ENCODE measurements at regions not wholly inside any gene's neighbourhood (a gene's known extent, or its start where the extent isn't known, plus 50 kb on each side); places are given as distances from the start of the nearest gene placed in this dataset.

GRCh38 chr6:164665328-164665727 is 644.1 kb downstream of the C6orf118 start (continued):
- TF ChIP-seq, protein P1, sequence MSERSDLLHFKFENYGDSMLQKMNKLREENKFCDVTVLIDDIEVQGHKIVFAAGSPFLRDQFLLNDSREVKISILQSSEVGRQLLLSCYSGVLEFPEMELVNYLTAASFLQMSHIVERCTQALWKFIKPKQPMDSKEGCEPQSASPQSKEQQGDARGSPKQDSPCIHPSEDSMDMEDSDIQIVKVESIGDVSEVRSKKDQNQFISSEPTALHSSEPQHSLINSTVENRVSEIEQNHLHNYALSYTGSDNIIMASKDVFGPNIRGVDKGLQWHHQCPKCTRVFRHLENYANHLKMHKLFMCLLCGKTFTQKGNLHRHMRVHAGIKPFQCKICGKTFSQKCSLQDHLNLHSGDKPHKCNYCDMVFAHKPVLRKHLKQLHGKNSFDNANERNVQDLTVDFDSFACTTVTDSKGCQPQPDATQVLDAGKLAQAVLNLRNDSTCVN (CRISPR knock-in tag; IDR thresholded peaks at IDR 0.05; ENCODE audit: borderline replicate concordance) = no peak
- no peak for TF ChIP-seq MEIS2 (CRISPR knock-in tag; IDR thresholded peaks at IDR 0.05)
- TF ChIP-seq, protein P2, sequence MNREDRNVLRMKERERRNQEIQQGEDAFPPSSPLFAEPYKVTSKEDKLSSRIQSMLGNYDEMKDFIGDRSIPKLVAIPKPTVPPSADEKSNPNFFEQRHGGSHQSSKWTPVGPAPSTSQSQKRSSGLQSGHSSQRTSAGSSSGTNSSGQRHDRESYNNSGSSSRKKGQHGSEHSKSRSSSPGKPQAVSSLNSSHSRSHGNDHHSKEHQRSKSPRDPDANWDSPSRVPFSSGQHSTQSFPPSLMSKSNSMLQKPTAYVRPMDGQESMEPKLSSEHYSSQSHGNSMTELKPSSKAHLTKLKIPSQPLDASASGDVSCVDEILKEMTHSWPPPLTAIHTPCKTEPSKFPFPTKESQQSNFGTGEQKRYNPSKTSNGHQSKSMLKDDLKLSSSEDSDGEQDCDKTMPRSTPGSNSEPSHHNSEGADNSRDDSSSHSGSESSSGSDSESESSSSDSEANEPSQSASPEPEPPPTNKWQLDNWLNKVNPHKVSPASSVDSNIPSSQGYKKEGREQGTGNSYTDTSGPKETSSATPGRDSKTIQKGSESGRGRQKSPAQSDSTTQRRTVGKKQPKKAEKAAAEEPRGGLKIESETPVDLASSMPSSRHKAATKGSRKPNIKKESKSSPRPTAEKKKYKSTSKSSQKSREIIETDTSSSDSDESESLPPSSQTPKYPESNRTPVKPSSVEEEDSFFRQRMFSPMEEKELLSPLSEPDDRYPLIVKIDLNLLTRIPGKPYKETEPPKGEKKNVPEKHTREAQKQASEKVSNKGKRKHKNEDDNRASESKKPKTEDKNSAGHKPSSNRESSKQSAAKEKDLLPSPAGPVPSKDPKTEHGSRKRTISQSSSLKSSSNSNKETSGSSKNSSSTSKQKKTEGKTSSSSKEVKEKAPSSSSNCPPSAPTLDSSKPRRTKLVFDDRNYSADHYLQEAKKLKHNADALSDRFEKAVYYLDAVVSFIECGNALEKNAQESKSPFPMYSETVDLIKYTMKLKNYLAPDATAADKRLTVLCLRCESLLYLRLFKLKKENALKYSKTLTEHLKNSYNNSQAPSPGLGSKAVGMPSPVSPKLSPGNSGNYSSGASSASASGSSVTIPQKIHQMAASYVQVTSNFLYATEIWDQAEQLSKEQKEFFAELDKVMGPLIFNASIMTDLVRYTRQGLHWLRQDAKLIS (CRISPR knock-in tag; IDR thresholded peaks at IDR 0.05) = no peak
- no peak for TF ChIP-seq ZNF614 (CRISPR knock-in tag; IDR thresholded peaks at IDR 0.05; ENCODE audit: borderline replicate concordance)
- TF ChIP-seq THAP8 (CRISPR knock-in tag; IDR thresholded peaks at IDR 0.05; ENCODE audit: borderline replicate concordance) = no peak
- TF ChIP-seq NONO (IDR thresholded peaks at IDR 0.05) = no peak
- TF ChIP-seq NONO (CRISPR knock-in tag; conservative IDR thresholded peaks at IDR 0.05) = no peak
- TF ChIP-seq ZNF749 (CRISPR knock-in tag; IDR thresholded peaks at IDR 0.05; ENCODE audit: borderline replicate concordance) = no peak
- no peak for TF ChIP-seq SRSF4 (IDR thresholded peaks at IDR 0.05; ENCODE audit: low read depth, low read length, poor library complexity, severe bottlenecking)
- TF ChIP-seq IRX3 (CRISPR knock-in tag; IDR thresholded peaks at IDR 0.05; ENCODE audit: borderline replicate concordance, low read depth) = no peak

All from HepG2 (cell line).